ENCODE measurements at regions not wholly inside any gene's neighbourhood (a gene's known extent, or its start where the extent isn't known, plus 50 kb on each side); places are given as distances from the start of the nearest gene placed in this dataset.

DNA sequence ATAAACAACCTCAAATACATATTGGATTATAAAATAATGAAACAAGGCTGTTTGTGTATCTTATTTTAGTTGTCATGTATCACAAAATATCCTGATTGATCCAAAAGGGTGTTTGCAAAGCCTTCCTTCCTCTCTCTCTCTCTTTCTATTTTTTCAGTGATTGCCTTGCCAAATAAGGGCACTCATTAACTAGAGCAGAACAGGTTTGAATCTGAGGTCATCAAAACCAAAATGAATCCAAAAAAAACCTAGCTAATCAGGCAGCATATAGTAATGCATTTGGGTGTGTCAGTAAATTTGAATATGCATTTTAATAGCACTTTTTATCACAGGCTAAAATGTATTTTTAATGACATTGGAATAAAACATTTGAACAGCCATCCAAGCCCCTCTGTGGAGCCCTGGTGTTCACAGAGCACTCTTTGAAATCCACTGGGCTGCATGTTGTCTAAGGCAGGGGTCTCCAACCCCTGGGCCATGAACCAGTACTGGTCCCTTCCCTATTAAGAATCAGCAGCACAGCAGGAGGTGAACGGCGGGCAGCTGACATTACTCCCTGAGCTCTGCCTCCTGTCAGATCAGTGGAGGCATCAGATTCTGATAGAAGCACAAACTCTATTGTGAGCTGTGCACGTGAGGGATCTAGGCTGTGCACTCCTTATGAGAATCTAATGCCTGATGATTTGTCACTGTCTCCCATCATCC is 171.8 kb upstream of the RAI14 start:
- Mint-ChIP-seq H3K27me3 (ENCODE audit: low read depth in 3 of 3) (peaks cover 13 to 18% (median 13%) of the 10 kb centered on the region in 3 donors), H3K4me3 (no peak overlapping the region), H3K4me1 (no peaks in the 10 kb centered on the region), H3K36me3 (no peaks in the 10 kb centered on the region), H3K27ac (no peak overlapping the region), H3K9me3 (peaks cover 0 to 6% (median 0%) of the 10 kb centered on the region in 7 donors)
- Histone ChIP-seq H3K27ac (ENCODE audit: low read depth in 1 of 2, low read length in 2 of 2) (no peak overlapping the region), H3K4me2 (replicated peaks; ENCODE audit: extremely low read depth, low read length, poor library complexity, severe bottlenecking) (no peak overlapping the region), H3K4me3 (replicated peaks in 1 of 3; ENCODE audit: low read depth in 2 of 3, low read length in 3 of 3) (no peak overlapping the region), H3K79me2 (ENCODE audit: insufficient read depth, low read length) (no peaks in the 10 kb centered on the region), H3K9ac (ENCODE audit: insufficient read depth, low read length, poor library complexity, severe bottlenecking) (no peak overlapping the region), H4K20me1 (ENCODE audit: insufficient read depth, low read length) (no peaks in the 10 kb centered on the region), H3K36me3 (replicated peaks in 1 of 2; ENCODE audit: control insufficient read depth in 1 of 2, insufficient read depth in 2 of 2, low read length in 2 of 2) (no peaks in the 10 kb centered on the region), H2AFZ (ENCODE audit: insufficient read depth, low read depth, low read length, poor library complexity, severe bottlenecking) (no peak overlapping the region), H3K9me3 (replicated peaks in 1 of 2; ENCODE audit: control insufficient read depth in 1 of 2, insufficient read depth in 1 of 2, low read length in 2 of 2) (no peaks in the 10 kb centered on the region), H3K27me3 (ENCODE audit: control insufficient read depth in 2 of 2, insufficient read depth in 2 of 2, low read length in 2 of 2) (peaks cover 2 to 5% of the 10 kb centered on the region in 2 donors), H3K4me1 (ENCODE audit: control insufficient read depth in 1 of 2, insufficient read depth in 2 of 2, low read length in 2 of 2) (no peaks in the 10 kb centered on the region)
- DNase-seq = no peak
- TF ChIP-seq, protein P1, sequence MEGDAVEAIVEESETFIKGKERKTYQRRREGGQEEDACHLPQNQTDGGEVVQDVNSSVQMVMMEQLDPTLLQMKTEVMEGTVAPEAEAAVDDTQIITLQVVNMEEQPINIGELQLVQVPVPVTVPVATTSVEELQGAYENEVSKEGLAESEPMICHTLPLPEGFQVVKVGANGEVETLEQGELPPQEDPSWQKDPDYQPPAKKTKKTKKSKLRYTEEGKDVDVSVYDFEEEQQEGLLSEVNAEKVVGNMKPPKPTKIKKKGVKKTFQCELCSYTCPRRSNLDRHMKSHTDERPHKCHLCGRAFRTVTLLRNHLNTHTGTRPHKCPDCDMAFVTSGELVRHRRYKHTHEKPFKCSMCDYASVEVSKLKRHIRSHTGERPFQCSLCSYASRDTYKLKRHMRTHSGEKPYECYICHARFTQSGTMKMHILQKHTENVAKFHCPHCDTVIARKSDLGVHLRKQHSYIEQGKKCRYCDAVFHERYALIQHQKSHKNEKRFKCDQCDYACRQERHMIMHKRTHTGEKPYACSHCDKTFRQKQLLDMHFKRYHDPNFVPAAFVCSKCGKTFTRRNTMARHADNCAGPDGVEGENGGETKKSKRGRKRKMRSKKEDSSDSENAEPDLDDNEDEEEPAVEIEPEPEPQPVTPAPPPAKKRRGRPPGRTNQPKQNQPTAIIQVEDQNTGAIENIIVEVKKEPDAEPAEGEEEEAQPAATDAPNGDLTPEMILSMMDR (IDR thresholded peaks at IDR 0.05) = no peak
- WGBS (ENCODE audit: insufficient coverage) = no CpG with 5 or more reads among the region's 3 CpGs
- intact Hi-C loops (cut with micrococcal nuclease) = loop anchor here in 1 of 2 donors (2.0 kb wide), 1 partner anchor 54 kb away; no protein-coding TSS in a partner anchor

DNA sequence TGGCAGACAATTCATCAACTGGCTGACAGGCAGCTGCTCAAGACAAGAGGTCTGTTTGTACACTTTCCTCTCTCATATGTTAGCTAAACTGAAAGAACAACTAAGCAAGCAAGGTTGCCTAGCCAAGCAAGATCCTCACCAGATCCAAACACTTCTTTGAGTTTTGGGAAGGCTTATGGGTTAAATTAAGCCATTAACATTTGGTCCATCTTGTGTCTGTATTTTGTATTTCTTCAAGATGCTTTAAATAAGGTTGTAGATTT is 170.4 kb upstream of the RAI14 start:
- Mint-ChIP-seq H3K27ac (no peak overlapping the region), H3K27me3 (ENCODE audit: low read depth in 3 of 3) (peaks cover 10 to 16% (median 15%) of the 10 kb centered on the region in 3 donors), H3K36me3 (no peaks in the 10 kb centered on the region), H3K9me3 (peaks cover 0 to 6% (median 0%) of the 10 kb centered on the region in 7 donors), H3K4me3 (no peak overlapping the region), H3K4me1 (no peaks in the 10 kb centered on the region)
- H2AFZ ChIP-seq (ENCODE audit: insufficient read depth, low read depth, low read length, poor library complexity, severe bottlenecking) = no peak overlapping the region
- no peaks in the 10 kb centered on the region for H3K36me3 ChIP-seq (replicated peaks in 1 of 2; ENCODE audit: control insufficient read depth in 1 of 2, insufficient read depth in 2 of 2, low read length in 2 of 2)
- no peaks in the 10 kb centered on the region for H3K4me1 ChIP-seq (ENCODE audit: control insufficient read depth in 1 of 2, insufficient read depth in 2 of 2, low read length in 2 of 2)
- no peak for DNase-seq
- no peak overlapping the region for H3K27ac ChIP-seq (ENCODE audit: low read depth in 1 of 2, low read length in 2 of 2)
- no peaks in the 10 kb centered on the region for H3K79me2 ChIP-seq (ENCODE audit: insufficient read depth, low read length)
- TF ChIP-seq, protein P1 (IDR thresholded peaks at IDR 0.05) = no peak
- H3K9me3 ChIP-seq (replicated peaks in 1 of 2; ENCODE audit: control insufficient read depth in 1 of 2, insufficient read depth in 1 of 2, low read length in 2 of 2) = no peaks in the 10 kb centered on the region
- no peak overlapping the region for H3K4me2 ChIP-seq (replicated peaks; ENCODE audit: extremely low read depth, low read length, poor library complexity, severe bottlenecking)
- no peaks in the 10 kb centered on the region for H4K20me1 ChIP-seq (ENCODE audit: insufficient read depth, low read length)
- intact Hi-C loops (cut with micrococcal nuclease) = loop anchor here (2.0 to 5.0 kb wide), 3 partner anchors 52 to 412 kb away; no protein-coding TSS in a partner anchor
- no peak overlapping the region for H3K9ac ChIP-seq (ENCODE audit: insufficient read depth, low read length, poor library complexity, severe bottlenecking)
- no peak overlapping the region for H3K4me3 ChIP-seq (replicated peaks in 1 of 3; ENCODE audit: low read depth in 2 of 3, low read length in 3 of 3)
- peaks cover 2 to 5% of the 10 kb centered on the region in 2 donors for H3K27me3 ChIP-seq (ENCODE audit: control insufficient read depth in 2 of 2, insufficient read depth in 2 of 2, low read length in 2 of 2)

Data from CD14-positive monocyte (primary cell).